ENCODE measurements at regions not wholly inside any gene's neighbourhood (a gene's known extent, or its start where the extent isn't known, plus 50 kb on each side); places are given as distances from the start of the nearest gene placed in this dataset.

- no peak for DNase-seq
Measured at GRCh38 chr6:90807791-90808701, 221.2 kb upstream of the MAP3K7 start.

GRCh38 chr6:90805619-90806155 is 218.8 kb upstream of the MAP3K7 start:
- DNase-seq, result no peak

GRCh38 chr6:90803956-90804355 is 217.1 kb upstream of the MAP3K7 start:
- DNase-seq, result no peak

- DNase-seq, result no peak
Measured at GRCh38 chr6:90795078-90795477, 208.2 kb upstream of the MAP3K7 start.

- DNase-seq, result no peak
Measured at GRCh38 chr6:90793771-90794170, 206.9 kb upstream of the MAP3K7 start.

DNA sequence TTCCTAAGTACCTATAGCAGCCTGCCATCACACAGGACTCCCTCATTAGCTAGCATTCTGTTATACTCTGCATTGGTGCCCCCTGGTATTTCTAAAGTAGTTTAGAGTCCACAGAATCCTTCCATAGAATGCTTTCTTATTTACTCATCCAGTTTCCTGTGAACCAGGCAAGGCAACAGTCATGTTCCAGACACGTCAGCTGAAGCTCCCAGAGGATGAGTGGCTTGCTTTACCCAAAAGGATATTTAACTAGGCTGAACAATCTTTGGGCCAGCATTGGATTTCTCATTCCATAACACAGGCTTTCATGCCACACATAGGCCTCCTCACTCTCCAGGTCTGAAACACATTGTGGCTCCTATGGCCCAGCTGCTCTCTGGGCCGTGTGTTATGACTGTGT is 203.8 kb upstream of the MAP3K7 start:
- no peak for DNase-seq

DNA sequence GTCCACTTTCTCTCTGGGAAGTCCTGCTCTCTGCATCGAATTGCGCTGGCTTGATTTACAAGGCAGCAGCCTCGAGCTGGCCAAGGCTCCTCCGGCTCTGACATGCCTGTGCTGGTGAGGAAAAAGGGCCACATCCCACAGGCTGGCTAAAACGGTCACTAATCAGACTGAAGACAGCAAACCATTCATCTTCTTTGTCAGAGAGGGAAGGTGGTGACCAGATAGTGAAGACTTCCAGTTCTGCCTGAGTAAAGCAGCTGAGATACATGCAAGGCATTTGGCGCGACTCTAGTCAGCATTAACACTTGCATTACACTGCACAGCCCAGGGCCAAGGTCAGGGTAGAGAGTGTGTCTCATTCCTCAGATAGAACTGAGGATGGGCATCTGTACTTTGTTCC is 203.2 kb upstream of the MAP3K7 start:
- DNase-seq, result no peak

- no peak for DNase-seq
Measured at GRCh38 chr6:90788781-90789180, 201.9 kb upstream of the MAP3K7 start.

DNA sequence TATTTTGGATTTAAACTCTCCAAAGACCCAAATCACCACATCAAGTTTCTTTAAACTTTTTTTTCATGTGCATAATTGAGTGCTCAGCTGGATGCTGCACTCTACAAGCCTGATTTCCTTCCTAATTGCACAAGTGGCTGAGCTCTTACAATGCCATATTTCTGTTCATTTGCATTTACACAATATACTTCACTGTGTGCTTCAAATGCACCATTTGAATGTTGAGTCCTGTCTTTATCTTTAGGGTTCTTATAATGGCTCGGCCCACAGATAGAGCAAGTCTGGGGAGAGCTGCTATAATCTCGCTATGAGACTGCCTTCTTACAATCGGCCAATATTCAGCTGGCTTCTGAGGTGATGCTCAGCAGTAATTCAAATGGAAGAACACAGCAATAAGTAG is 200.6 kb upstream of the MAP3K7 start:
- DNase-seq, result no peak

DNA sequence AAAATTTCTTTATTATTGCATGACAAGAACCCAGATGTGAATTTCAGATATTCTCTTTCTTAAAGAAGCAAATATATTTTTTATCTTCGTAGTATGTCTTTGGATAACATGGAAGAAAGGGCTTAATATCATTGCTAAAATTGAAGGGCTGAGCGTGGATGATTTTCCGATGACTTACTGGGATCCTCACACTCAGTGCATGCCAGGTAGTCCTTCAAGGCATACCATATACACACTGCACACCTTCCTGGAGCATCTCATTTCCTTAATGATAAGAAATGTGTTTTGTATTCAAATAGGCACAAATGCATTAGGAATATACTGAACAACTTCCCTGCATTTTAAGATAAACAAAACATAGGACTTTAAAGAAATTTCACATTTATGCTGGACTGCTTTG is 193.9 kb upstream of the MAP3K7 start:
- DNase-seq, result no peak

GRCh38 chr6:90780141-90780540 is 193.3 kb upstream of the MAP3K7 start:
- DNase-seq, result no peak

DNA sequence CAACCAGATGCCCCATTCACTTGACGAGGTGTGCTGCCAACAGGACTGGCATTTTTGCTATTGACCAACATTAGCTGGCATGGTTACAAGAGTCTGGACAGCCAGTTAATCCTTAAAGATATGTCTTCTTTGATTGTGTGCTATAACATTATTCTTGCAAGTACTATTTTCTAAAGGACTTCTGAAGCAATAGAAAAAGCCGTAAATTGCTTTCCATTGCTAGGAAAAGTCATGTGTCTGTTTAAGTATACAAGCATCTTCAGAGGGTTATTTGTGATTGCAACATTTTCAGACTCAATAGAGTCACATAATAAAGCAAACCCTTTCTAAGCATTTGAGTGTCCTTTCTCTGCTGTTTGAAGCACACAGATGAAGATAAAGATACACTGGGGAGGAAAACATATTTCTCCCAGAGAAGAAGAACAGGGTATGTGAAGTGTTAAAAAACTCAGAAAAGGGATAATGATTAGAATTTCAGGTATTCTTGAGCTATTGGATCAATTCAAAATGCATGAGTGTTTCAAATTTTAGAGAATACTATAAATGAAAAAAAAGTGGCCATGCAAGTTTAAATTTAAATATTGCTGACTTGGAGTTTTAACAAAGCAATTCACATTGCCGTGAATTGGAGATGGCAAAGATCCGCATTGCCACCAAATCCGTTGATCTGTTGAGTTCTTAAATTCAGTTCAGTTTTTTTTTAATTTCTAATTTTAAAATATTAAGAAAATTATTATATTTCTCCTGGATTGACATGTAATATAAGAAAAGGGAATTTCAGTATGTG is 191.7 kb upstream of the MAP3K7 start:
- DNase-seq, result no peak

DNA sequence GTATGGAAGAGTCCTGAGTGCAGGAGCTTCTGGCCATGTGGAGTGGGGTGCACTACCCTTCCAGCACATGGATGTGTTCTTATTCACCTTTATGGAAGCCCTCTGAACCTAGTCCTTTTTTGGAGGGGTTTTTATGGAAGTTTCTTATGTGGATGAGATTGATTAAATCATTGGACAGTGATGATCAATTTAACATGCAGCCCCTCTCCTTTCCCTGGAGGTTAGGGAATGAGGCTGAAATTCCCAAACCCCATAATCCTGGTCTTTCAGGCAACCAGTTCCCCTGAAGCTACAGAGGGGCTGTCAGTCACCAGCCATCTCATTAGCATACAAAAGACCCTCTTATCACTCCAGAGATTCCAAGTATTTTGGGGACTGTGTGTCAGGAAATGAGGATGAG is 183.9 kb upstream of the MAP3K7 start:
- DNase-seq, result no peak

DNA sequence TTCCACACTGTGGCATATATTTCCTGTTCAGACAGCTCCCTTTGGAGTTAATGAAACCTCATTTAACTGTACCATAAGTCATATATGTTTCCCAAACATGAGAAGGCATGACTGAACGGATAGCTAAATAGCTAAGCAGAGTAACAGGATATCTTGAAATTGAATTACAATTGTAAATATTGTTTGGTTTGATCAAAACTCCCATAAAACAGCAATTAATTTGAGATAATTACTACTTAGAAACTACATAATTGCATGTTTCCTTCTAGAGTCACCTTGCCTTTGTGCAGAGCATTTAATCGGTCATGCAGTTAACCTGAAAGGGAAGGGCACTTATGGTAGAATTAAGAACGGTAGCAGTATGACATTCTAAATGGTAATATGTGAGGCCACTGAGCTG is 179.0 kb upstream of the MAP3K7 start:
- DNase-seq, result no peak

- no peak for DNase-seq
Measured at GRCh38 chr6:90765491-90765890, 178.6 kb upstream of the MAP3K7 start.

DNA sequence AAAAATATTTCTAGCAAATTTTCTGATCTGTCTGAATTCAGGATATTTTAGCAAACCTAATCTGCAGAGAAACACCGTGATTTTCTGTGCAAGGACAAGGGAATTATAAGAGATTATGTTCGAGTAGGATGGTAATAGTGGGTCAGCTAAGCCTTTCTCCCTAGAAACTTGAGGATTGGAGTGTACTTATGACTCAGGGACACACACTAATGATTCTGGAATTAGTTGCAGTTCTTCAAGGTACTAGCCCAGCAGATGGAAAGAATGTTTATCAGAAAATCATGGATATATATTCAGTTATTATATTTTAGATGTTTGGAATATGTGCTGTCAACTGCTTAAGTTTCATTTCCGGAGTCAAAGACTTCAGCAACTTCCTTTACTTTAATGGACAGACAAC is 177.1 kb upstream of the MAP3K7 start:
- no peak for DNase-seq

DNA sequence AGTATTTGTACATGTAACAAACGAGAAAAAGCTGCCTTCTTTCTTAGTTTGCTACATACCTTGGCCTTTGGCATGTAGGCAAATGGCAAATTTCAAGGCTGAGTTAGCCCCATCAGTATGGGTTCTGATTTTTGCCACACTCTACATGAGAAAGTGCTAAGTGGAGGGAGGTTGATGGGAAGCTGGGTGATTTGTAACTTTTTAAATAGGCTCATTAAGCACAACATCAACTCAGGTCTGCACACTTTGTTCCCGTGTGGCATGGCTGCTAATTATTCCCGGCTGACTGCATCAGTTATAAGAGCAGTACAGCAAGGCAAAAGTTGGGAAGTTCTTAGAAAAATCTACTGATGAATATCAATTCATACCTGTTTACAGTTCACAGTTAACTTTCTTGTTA is 172.8 kb upstream of the MAP3K7 start:
- DNase-seq, result no peak

DNA sequence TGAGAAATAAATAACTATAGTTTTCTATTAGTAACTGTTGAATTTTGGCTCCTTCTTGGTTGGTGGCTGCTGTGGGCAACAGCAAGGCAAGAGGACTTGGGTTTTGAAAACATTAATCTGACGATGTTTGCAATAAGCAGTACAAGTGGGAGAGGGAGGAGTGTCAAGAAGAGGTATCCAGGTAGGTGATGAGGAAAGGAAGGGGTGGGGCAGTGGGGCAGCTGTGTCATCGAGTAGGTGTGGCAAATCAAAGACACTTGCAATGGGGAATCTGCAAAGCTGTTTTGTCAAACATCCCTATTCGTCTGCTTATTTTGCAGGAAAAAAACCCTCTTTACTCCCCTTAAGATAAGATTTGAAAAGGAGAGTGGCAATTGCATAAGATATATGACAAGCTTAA is 171.9 kb upstream of the MAP3K7 start:
- DNase-seq, result no peak

- DNase-seq, result no peak
Measured at GRCh38 chr6:90753820-90754643, 167.2 kb upstream of the MAP3K7 start.

- DNase-seq, result no peak
Measured at GRCh38 chr6:90739802-90740201, 152.9 kb upstream of the MAP3K7 start.

DNA sequence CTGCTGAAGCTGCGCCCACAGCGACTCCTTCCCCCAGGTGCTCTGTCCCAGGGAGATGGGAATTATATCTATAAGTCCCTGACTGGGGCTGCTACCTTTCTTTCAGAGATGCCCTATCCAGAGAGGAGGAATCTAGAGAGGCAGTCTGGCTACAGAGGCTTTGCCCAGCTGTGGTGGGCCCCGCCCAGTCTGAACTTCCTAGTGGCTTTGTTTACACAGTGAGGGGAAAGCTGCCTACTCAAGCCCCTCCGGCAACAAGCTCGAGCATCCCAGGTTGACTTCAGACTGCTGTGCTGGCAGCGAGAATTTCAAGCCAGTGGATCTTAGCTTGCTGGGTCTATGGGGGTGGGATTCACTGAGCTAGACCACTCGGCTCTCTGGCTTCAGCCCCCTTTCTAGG is 152.5 kb upstream of the MAP3K7 start:
- no peak for DNase-seq

- no peak for DNase-seq
Measured at GRCh38 chr6:90730151-90730673, 143.3 kb upstream of the MAP3K7 start.

- DNase-seq, result no peak
Measured at GRCh38 chr6:90729057-90729456, 142.2 kb upstream of the MAP3K7 start.

Measured in hematopoietic multipotent progenitor cell treated with erythropoietin and hydrocortisone succinate and interleukin-3 and kit ligand, for 6 days (in vitro differentiated cells).